ENCODE measurements at regions not wholly inside any gene's neighbourhood (a gene's known extent, or its start where the extent isn't known, plus 50 kb on each side); places are given as distances from the start of the nearest gene placed in this dataset.

DNA sequence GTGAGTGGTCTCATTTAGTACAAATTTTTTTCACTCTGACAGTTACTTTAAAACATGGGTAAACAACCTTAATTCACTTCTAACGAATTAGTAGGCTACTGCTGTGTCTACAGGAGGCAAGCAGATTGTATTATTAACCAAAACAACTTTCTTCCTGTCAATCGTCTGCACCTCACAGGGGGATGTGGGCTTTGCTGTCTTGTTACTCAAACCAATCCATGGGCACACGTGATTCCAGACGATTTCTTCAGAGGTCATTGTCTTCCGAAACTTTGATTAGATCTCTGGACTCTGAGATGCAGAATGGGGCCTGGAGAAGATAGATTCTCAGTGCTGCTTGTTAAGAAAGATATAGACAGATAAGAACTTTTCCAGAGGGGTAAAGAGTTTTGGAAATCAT lies 327.8 kb downstream of the DHX15 start:
- H3K27me3 ChIP-seq (ENCODE audit: control insufficient read depth in 2 of 2, insufficient read depth in 2 of 2, low read length in 2 of 2), result no peaks in the 10 kb centered on the region
- no peak overlapping the region for H3K9ac ChIP-seq (ENCODE audit: insufficient read depth in 1 of 2, low read depth in 2 of 2, low read length in 2 of 2)
- no peaks in the 10 kb centered on the region for H3K9me1 ChIP-seq (ENCODE audit: control insufficient read depth, insufficient read depth, low read length)
- BruUV-seq (replicated peaks), result no TSS peak
- H3K4me3 ChIP-seq, result no peak overlapping the region
- no peak overlapping the region for H3K4me2 ChIP-seq (ENCODE audit: insufficient read depth, low read length)
- H3K79me2 ChIP-seq (ENCODE audit: control insufficient read depth, insufficient read depth, low read length), result no peaks in the 10 kb centered on the region
- no peaks in the 10 kb centered on the region for H3K4me1 ChIP-seq (replicated peaks in 1 of 2; ENCODE audit: control insufficient read depth in 2 of 2, insufficient read depth in 2 of 2, low read length in 2 of 2)
- H3K9me3 ChIP-seq (replicated peaks; ENCODE audit: control insufficient read depth, insufficient read depth, low read depth, low read length), result no peaks in the 10 kb centered on the region
- FAIRE-seq (no peak), ATAC-seq (no peak), DNase-seq (ENCODE audit: extremely low read depth in 1 of 4, low spot score in 3 of 4) (no peak)
- ChIA-PET POLR2A (no interaction called here), CTCF (ENCODE audit: low intra/inter-chr PET ratio) (no interaction called here)
- no peak for TF ChIP-seq RUNX1 (IDR thresholded peaks at IDR 0.05; ENCODE audit: low read depth)
- no peak for TF ChIP-seq ZNF174 (CRISPR knock-in tag; IDR thresholded peaks at IDR 0.05)
- TF ChIP-seq, protein P1, sequence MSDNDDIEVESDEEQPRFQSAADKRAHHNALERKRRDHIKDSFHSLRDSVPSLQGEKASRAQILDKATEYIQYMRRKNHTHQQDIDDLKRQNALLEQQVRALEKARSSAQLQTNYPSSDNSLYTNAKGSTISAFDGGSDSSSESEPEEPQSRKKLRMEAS (CRISPR knock-in tag; IDR thresholded peaks at IDR 0.05), result no peak
- no peak for TF ChIP-seq RBM25 (IDR thresholded peaks at IDR 0.05; ENCODE audit: low read depth, low read length, severe bottlenecking)
- 0% methylated on average over 5 of the region's 5 CpGs for WGBS (ENCODE audit: insufficient coverage, low coverage, missing lambda C conversion rate)
- H3K27ac ChIP-seq (ENCODE audit: extremely low read depth, low read depth, low read length), result no peak overlapping the region
- no peak overlapping the region for H2AFZ ChIP-seq (ENCODE audit: low read depth, low read length)
- no peaks in the 10 kb centered on the region for H4K20me1 ChIP-seq (replicated peaks; ENCODE audit: control insufficient read depth, insufficient read depth, low read length)
- H3K36me3 ChIP-seq (ENCODE audit: control insufficient read depth, insufficient read depth, low read length), result no peaks in the 10 kb centered on the region
- intact Hi-C loops (cut with micrococcal nuclease) (no loop called here), in situ Hi-C loops (cut with MboI) (no loop called here)

DNA sequence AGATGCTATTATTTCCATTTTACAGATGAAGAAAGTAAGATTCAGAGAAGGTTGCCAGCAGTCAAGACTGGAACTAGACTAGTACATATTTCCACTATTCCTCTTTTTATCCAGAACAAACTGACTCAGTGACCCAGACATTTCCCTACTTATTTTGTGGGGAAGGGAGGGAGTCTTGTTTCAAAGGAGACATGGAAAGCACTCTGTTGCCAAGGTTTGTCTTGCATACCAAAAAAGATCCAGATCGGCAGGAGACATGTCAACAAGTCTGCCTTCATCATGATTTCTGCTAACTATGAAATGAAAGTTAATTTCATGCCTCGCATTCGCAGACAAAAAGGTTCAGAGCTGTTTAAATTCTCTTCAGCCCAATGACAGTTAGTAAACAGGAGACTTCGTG lies 328.3 kb downstream of the DHX15 start:
- 0% methylated on average over 4 of the region's 4 CpGs for WGBS (ENCODE audit: insufficient coverage, low coverage, missing lambda C conversion rate)
- H3K9ac ChIP-seq (ENCODE audit: insufficient read depth in 1 of 2, low read depth in 2 of 2, low read length in 2 of 2), result no peak overlapping the region
- no peak overlapping the region for H3K4me2 ChIP-seq (ENCODE audit: insufficient read depth, low read length)
- no peak for FAIRE-seq
- H3K27ac ChIP-seq (ENCODE audit: extremely low read depth, low read depth, low read length), result no peak overlapping the region
- intact Hi-C loops (cut with micrococcal nuclease), result no loop called here
- H3K27me3 ChIP-seq (ENCODE audit: control insufficient read depth in 2 of 2, insufficient read depth in 2 of 2, low read length in 2 of 2), result no peaks in the 10 kb centered on the region
- H3K79me2 ChIP-seq (ENCODE audit: control insufficient read depth, insufficient read depth, low read length), result no peaks in the 10 kb centered on the region
- H3K4me3 ChIP-seq, result no peak overlapping the region
- H3K9me1 ChIP-seq (ENCODE audit: control insufficient read depth, insufficient read depth, low read length), result no peaks in the 10 kb centered on the region
- in situ Hi-C loops (cut with MboI), result no loop called here
- no peaks in the 10 kb centered on the region for H3K36me3 ChIP-seq (ENCODE audit: control insufficient read depth, insufficient read depth, low read length)
- H3K9me3 ChIP-seq (replicated peaks; ENCODE audit: control insufficient read depth, insufficient read depth, low read depth, low read length), result no peaks in the 10 kb centered on the region
- BruUV-seq (replicated peaks), result no TSS peak
- TF ChIP-seq FOXP1 (CRISPR knock-in tag; IDR thresholded peaks at IDR 0.05) (no peak), ZNF507 (tag; conservative IDR thresholded peaks at IDR 0.05) (no peak), SAFB (IDR thresholded peaks at IDR 0.05; ENCODE audit: borderline replicate concordance, low read depth, low read length) (no peak), AFF4 (CRISPR knock-in tag; IDR thresholded peaks at IDR 0.05) (no peak), POLR2G (IDR thresholded peaks at IDR 0.05; ENCODE audit: low read depth, low read length) (no peak), ZNF23 (CRISPR knock-in tag; IDR thresholded peaks at IDR 0.05) (no peak)
- H3K4me1 ChIP-seq (replicated peaks in 1 of 2; ENCODE audit: control insufficient read depth in 2 of 2, insufficient read depth in 2 of 2, low read length in 2 of 2), result no peaks in the 10 kb centered on the region
- DNase-seq (ENCODE audit: extremely low read depth in 1 of 4, low spot score in 3 of 4), result no peak
- ATAC-seq, result no peak
- ChIA-PET POLR2A (no interaction called here), CTCF (ENCODE audit: low intra/inter-chr PET ratio) (no interaction called here)
- H2AFZ ChIP-seq (ENCODE audit: low read depth, low read length), result no peak overlapping the region
- no peaks in the 10 kb centered on the region for H4K20me1 ChIP-seq (replicated peaks; ENCODE audit: control insufficient read depth, insufficient read depth, low read length)
